ENCODE measurements at regions not wholly inside any gene's neighbourhood (a gene's known extent, or its start where the extent isn't known, plus 50 kb on each side); places are given as distances from the start of the nearest gene placed in this dataset.

DNA sequence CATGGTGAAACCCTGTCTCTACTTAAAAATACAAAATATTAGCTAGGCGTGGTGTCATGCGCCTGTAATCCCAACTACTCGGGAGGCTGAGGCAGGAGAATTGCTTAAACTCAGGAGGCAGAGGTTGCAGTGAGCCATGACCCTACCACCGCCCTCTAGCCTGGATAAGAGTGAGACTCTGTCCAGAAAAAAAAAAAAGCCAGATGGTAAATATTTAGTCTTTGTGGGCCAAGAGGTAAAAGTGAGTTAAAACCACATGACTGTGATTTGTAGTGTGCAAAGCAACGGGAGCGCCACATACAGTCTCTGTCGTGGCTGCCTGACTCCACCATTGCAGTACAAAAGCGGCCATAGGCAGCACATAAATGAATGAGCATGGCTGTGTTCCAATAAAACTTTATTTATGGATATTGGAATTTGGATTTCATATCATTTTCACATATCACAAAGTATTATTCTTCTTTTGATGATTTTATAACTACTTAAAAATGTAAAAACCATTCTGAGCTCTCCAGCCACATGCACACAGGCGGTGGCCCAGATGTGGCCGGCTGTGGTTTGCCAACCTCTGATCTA, 51.8 kb upstream of the CASZ1 start:
- no peak for DNase-seq (ENCODE audit: low read depth, low spot score)
- in situ Hi-C loops (cut with HindIII; ENCODE audit: low pct_unique_long_range_greater_than_20kb, low sequenced_read_pairs) = no loop called here

DNA sequence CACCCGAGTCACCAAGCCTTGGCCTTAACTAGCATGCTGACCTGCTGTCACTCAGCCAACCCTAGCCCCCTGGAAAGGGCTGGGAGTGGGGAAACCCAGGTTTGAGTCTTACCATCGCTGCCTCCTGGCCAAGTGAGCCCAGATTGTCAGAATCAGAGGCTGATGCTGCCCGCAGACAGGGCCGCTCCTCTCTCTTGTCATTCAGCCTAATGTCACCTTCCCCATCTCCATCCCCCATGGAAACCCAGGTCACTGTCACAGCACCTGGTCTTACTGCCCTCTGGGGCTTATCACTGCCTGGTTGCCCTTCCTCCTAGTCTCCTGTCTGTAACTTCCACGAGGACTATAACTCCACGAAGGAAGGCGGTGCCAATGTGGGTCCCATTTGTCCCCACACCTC, 53.6 kb upstream of the CASZ1 start:
- no peak for DNase-seq (ENCODE audit: low read depth, low spot score)
- in situ Hi-C loops (cut with HindIII; ENCODE audit: low pct_unique_long_range_greater_than_20kb, low sequenced_read_pairs) = no loop called here

- no peak for DNase-seq (ENCODE audit: low read depth, low spot score)
- in situ Hi-C loops (cut with HindIII; ENCODE audit: low pct_unique_long_range_greater_than_20kb, low sequenced_read_pairs) = no loop called here
Observed at GRCh38 chr1:10851024-10852013, 54.9 kb upstream of the CASZ1 start.

GRCh38 chr1:10852018-10852417, 55.6 kb upstream of the CASZ1 start:
- in situ Hi-C loops (cut with HindIII; ENCODE audit: low pct_unique_long_range_greater_than_20kb, low sequenced_read_pairs) = no loop called here
- no peak for DNase-seq (ENCODE audit: low read depth, low spot score)

- DNase-seq (ENCODE audit: low read depth, low spot score) = no peak
- in situ Hi-C loops (cut with HindIII; ENCODE audit: low pct_unique_long_range_greater_than_20kb, low sequenced_read_pairs) = no loop called here
Observed at GRCh38 chr1:10852486-10852885, 56.0 kb upstream of the CASZ1 start.

DNA sequence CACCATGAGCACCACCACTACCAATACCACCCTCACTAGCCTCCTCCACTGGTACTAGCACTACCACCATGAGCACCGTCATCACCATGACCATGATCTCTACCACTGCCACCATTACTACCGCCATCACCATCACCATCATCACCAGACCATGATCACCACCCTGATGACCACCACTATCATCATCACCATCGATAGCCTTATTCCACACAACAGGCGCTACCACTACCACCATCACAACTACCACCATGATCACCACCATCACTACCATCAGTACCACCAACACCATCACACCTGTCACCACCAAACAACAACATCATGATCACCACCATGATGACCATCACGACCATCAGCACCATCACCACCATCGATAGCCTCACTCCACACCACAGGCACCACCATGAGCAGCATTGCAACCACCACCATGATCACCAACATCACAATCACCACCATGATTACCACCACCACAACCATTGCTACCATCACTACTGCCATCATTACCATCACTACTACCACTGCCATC, 56.6 kb upstream of the CASZ1 start:
- in situ Hi-C loops (cut with HindIII; ENCODE audit: low pct_unique_long_range_greater_than_20kb, low sequenced_read_pairs) = no loop called here
- DNase-seq (ENCODE audit: low read depth, low spot score) = no peak

DNA sequence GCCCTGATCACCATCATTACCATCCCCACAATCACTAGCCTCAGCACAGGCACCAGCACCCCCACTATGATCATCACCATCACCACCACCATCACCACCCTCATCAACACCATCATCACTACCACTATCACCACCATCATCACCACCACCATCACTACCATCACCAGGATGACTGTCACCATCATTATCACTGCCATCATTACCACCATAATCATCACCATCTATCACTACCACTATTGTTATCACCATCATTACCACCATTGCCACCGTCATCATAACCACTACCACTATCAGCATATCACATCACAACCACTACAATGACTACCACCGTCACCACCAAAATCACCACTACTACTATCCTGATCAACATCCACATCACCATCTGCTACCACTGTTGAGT, 57.3 kb upstream of the CASZ1 start:
- DNase-seq (ENCODE audit: low read depth, low spot score) = no peak
- in situ Hi-C loops (cut with HindIII; ENCODE audit: low pct_unique_long_range_greater_than_20kb, low sequenced_read_pairs) = no loop called here

- no peak for DNase-seq (ENCODE audit: low read depth, low spot score)
- in situ Hi-C loops (cut with HindIII; ENCODE audit: low pct_unique_long_range_greater_than_20kb, low sequenced_read_pairs) = no loop called here
Observed at GRCh38 chr1:10854856-10855459, 58.5 kb upstream of the CASZ1 start.

GRCh38 chr1:10856176-10856683, 59.8 kb upstream of the CASZ1 start:
- no peak for DNase-seq (ENCODE audit: low read depth, low spot score)
- in situ Hi-C loops (cut with HindIII; ENCODE audit: low pct_unique_long_range_greater_than_20kb, low sequenced_read_pairs) = no loop called here

DNA sequence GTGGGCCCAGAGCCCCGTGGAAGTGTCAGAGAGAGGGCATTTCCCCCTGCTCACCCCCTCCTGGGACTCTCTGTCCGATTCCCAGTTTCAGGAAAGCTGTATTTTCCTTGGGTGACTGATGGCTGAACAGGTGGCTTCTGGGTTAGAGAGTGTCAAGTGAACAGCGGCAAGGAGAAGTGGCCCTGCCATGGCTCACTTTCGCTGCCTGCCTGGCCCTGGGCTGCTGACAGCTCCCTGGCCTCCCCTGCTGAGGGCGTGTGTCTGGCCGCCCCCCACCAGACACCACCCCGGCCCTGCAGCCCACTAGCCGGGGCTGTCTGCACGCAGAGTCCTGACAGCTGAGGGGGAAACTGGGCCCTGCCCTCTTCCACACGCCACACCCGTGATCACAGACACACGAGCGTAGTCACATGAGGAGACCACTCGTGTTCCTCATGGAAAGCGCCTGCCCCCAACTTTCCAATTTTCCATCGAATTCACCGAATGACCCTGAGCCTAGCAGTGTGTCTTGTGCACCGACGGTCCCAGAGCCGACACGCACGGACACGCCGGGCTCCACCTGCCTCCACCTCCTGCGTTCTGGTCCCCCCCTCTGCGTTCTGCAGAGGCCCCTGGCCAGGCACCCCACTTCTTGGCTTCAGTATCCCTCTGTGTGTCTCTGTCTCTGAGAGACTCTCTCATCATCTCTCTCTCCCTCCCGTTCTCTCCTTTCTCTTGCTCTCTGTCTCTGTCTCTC, 60.6 kb upstream of the CASZ1 start:
- in situ Hi-C loops (cut with HindIII; ENCODE audit: low pct_unique_long_range_greater_than_20kb, low sequenced_read_pairs) = no loop called here

GRCh38 chr1:10857687-10858086, 61.2 kb upstream of the CASZ1 start:
- DNase-seq (ENCODE audit: low read depth, low spot score) = no peak
- in situ Hi-C loops (cut with HindIII; ENCODE audit: low pct_unique_long_range_greater_than_20kb, low sequenced_read_pairs) = no loop called here

More for the DNA sequence above, 60.6 kb upstream of the CASZ1 start:
- DNase-seq (ENCODE audit: low read depth, low spot score) = no peak

GRCh38 chr1:10860218-10860617, 63.8 kb upstream of the CASZ1 start:
- no peak for DNase-seq (ENCODE audit: low read depth, low spot score)
- in situ Hi-C loops (cut with HindIII; ENCODE audit: low pct_unique_long_range_greater_than_20kb, low sequenced_read_pairs) = no loop called here

- in situ Hi-C loops (cut with HindIII; ENCODE audit: low pct_unique_long_range_greater_than_20kb, low sequenced_read_pairs) = no loop called here
- DNase-seq (ENCODE audit: low read depth, low spot score) = no peak
Observed at GRCh38 chr1:10860682-10861081, 64.2 kb upstream of the CASZ1 start.

DNA sequence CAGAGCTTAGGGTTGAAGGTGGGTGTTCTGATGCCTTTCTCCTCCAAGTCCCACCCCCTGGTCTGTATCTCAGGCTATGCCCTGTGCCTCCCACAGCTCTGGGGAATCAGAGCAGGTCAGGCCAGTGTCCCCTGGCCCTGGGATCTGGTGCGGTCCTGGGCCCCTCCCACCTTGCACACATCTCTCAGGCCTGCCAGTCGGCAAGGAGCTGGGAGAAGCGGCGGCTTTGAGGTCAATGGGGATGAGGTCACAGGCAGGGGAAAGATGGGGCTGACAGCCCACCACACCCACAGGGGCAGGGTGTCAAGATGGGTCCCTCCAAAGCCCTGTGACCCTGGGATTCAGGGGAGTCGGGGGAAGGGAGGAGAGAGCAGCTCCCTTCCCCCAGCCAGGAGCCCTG, 65.4 kb upstream of the CASZ1 start:
- no peak for DNase-seq (ENCODE audit: low read depth, low spot score)
- in situ Hi-C loops (cut with HindIII; ENCODE audit: low pct_unique_long_range_greater_than_20kb, low sequenced_read_pairs) = no loop called here

DNA sequence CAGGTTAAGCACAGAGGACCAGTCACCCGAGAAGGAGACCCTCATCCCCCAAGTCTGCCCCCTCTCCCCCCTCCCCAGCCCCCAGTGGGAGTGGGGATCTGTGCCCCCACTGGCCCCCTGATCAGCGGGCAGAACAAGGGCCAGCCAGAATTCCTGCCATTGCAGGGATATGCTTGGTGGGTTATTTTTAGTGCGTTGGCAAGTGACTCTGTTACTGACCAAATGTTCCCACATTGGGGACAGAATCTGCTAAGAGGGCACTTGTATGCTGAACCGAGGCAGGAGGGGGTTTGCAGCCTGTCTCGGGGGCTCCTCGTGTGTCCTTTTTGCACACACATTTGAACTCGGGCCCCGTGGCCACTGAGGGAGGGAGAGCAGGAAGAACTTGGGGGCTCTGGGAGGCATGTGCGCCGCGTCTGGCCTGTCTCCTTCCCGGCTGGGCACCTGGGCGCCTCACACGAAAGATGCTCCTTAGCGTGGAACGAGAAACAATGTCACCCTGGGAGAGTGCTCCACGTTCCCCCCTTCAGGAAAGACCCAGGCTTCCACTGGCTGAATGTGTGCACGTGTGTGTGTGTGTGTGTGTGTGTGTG, 66.4 kb upstream of the CASZ1 start:
- DNase-seq (ENCODE audit: low read depth, low spot score) = no peak
- in situ Hi-C loops (cut with HindIII; ENCODE audit: low pct_unique_long_range_greater_than_20kb, low sequenced_read_pairs) = no loop called here

DNA sequence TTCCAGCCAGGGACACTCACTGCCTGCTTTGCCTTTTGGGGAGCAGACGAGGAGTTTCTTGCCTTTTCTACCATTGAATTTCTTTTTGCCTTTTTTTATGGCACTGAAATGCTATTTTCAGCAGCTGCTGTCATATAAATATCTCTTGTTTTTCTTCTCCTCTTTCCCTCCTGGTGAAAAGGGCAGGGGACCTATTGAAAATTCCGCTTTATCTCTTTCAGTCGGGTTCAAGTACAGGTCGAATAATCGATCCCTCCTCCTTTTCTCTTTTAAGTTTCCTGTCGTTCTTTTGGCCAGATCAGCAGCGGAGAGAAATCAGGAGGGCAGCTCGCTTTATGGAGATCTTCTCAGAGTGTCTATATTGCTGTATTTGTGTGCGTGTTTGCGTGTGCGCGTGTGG, 67.4 kb upstream of the CASZ1 start:
- in situ Hi-C loops (cut with HindIII; ENCODE audit: low pct_unique_long_range_greater_than_20kb, low sequenced_read_pairs) = no loop called here
- DNase-seq (ENCODE audit: low read depth, low spot score) = no peak

GRCh38 chr1:10864776-10865175, 68.3 kb upstream of the CASZ1 start:
- in situ Hi-C loops (cut with HindIII; ENCODE audit: low pct_unique_long_range_greater_than_20kb, low sequenced_read_pairs) = no loop called here
- DNase-seq (ENCODE audit: low read depth, low spot score) = no peak
